SK-N-MC (cell line): ENCODE measurements at regions not wholly inside any gene's neighbourhood (a gene's known extent, or its start where the extent isn't known, plus 50 kb on each side); places are given as distances from the start of the nearest gene placed in this dataset.

Source experiments
- EZH2 ChIP-seq: fragments of 200-600 bp; sonication (generic); IDR thresholded peaks from one replicate; pipeline ENCODE4 v1.6.1; 2017; ENCODE audit warnings: antibody characterized with exemption
- FOXP2 ChIP-seq: optimal IDR thresholded peaks from 2 replicates; pipeline ENCODE3; 2011; ENCODE audit warnings: mild to moderate bottlenecking, moderate library complexity; ENCODE audit not compliant: insufficient read depth; ENCODE audit errors: extremely low read length, control extremely low read depth
- POLR2AphosphoS5 ChIP-seq: IDR thresholded peaks from 2 replicates; pipeline ENCODE4 v1.6.1; 2012; ENCODE audit warnings: mild to moderate bottlenecking, low read depth, low read length, borderline replicate concordance

DNA sequence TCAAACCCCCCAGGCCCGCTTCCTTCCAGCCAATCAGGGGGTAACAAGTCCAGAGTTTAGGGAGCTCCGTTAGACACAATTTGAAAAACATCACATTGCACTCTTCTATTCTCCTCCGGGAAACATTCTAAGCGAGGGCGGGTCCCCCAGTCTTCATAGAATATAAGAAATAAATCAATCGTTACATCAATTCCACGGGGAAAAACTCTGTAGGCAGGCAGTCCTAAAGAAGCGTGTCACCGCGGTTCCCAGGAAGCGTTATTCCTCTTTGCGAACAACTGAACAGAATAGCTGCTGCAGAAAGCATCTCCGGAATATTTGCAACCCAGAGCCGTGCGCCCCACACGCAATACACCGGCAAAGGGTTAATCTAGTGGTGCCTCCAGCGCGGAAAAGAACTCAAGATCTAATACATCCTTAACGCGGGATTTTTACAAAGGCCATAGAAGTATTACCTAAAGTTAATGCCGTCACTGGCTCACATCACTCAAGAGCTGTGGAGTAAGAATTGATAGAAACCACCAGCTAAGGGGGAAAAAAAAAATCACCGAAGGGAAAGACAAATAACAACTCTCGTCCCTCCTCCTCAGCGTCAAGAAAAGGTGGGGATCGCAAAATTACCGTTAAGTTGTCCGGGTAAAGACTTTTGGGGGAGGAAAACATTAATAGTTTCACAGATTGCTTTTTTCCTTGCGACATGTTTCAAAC, 65.1 kb downstream of the KCNRG start:
- TF ChIP-seq POLR2AphosphoS5 (no peak), EZH2 (no peak), FOXP2 (no peak)
